Fibroblast of peridontal ligament (primary cell): ENCODE measurements at regions not wholly inside any gene's neighbourhood (a gene's known extent, or its start where the extent isn't known, plus 50 kb on each side); places are given as distances from the start of the nearest gene placed in this dataset.
"Not testable (repeated sequence)": the region's sequence is repeated elsewhere in the genome, so short reads cannot be mapped to it uniquely, and the experiment has no call there.

ENCODE experiments used
- DNase-seq: peaks from one replicate; pipeline ENCODE4 v3.0.0-alpha.2; 2010; ENCODE audit errors: extremely low read depth

GRCh38 chr6:15770347-15771143, 107.7 kb upstream of the DTNBP1 start:
- no peak for DNase-seq

DNA sequence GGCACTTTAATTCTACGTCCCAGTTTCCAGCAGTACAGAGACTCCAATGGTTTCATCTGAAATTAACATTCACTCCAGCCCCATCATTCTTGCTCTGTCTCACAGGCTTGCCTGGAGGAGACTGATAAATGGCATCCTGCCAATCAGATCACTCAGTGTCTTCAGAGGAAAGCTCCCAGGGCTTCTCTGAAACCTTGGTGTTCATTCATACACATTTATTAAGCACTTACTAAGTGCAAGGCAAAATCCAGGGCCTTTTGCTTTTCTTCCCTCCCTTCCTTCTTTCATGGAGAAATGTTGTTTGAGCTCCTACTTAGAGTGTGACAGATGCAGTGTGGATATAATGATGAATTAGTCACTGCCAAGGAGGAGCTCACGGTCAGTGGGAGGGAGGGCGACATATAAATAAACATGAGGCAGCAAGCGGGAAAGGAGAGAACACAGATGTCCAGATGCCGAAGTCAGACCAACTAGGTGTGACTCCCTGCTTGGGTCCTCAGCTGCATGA, 106.7 kb upstream of the DTNBP1 start:
- DNase-seq: no peak

GRCh38 chr6:15768999-15769398, 106.2 kb upstream of the DTNBP1 start:
- DNase-seq: no peak

DNA sequence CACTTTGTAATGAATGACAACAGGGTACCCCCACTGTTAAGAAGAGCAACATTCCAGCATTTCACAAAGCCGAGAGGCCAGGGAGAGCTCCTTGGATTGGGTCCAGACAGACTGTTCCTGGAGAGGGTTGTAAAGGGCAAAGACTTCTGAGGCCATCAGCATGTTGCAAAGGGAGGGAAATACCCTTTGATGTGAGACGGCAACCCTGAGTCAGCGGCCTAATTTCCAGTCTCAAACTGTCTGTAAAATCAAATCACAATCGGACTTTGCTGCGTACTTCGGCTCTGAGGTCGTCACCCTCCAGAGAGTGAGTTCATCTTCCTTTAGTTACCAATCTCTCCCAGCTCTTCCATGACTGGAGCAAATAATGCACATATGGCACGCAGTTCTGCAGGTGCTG, 101.0 kb upstream of the DTNBP1 start:
- no peak for DNase-seq

GRCh38 chr6:15763364-15763763, 100.5 kb upstream of the DTNBP1 start:
- DNase-seq: no peak

GRCh38 chr6:15761045-15761502, 98.2 kb upstream of the DTNBP1 start:
- DNase-seq: no peak

- no peak for DNase-seq
Observed at GRCh38 chr6:15758631-15759215, 95.9 kb upstream of the DTNBP1 start.

DNA sequence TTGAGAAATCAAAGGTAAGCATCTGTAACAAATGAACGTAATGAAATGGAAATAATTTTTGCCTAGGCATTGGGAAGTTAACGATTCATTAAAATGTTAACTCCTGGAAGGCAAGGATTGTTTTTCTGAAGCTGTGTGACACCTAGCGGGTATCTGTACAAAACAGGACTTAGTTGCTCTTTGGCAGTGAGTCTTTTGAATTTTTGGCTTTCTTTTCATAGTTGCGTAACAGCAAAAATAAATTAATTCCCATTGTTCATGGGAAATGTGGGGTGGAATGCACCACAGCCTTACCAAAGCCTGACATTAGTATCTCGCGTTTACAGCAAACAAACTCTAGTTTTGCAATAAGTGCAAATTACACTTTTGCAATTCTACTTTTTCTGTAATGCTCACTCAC, 92.7 kb upstream of the DTNBP1 start:
- peak; percentile 14 for DNase-seq

GRCh38 chr6:15754706-15755079, 91.9 kb upstream of the DTNBP1 start:
- DNase-seq: no peak

- DNase-seq: peak; percentile 3
Observed at GRCh38 chr6:15754035-15754705, 91.3 kb upstream of the DTNBP1 start.

DNA sequence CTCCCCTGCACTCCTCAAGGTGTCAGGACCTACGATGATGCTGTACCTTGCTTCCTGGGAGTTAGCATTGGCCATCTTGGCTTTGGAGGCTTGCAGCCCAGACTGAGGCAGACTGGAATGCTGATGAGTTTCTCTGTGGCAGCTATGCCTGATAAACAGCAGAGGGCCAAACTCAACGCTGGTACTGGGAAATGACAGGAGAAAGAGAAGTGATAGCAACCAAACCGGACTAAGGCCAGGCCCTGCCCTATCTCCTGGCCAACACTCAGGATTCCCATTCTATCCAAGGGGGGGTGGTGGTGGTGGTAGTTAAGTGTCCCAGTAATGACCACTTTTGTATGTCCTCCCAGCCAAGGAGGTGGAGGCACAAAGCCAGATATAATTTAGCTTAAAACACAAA, 90.0 kb upstream of the DTNBP1 start:
- DNase-seq: no peak

GRCh38 chr6:15751721-15752350, 89.0 kb upstream of the DTNBP1 start:
- DNase-seq: no peak

DNA sequence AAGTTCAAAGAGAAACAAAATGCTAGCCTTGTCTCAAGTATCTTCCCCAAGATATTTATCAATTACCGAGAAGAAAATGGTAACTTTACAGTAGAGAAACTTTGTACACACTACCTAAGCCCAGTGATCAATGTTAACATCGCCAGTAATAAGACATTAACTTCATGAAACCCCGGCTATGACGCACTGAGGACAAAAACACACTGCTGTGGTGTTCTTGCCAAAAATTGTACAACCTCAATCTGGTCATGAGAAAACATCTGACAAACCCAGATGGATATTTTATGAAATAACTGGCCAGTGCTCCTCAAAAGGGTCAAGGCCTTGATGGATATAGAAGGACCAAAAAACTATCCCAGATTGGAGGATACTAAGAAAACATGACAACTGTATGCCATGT, 85.5 kb upstream of the DTNBP1 start:
- no peak for DNase-seq

GRCh38 chr6:15747354-15747883, 84.6 kb upstream of the DTNBP1 start:
- no peak for DNase-seq

DNA sequence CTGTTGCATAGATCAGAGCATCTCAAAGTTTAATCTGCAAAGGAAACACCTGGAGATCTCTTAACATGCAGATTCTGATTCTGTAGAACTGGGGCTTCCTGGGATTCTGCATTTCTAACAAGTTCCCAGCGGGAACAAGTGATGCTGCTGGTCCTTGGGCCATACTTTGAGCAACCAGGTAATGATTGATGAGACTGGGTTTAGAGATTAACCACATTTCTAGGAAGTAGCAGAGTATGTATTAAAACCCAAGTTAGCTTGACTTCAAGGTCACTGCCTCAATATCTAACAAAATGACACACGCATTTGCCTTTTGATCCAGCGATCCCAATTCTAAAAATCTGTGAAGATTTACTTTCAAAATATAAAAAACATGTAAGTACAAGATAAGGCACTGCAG, 83.0 kb upstream of the DTNBP1 start:
- no peak for DNase-seq

GRCh38 chr6:15744818-15745402, 82.1 kb upstream of the DTNBP1 start:
- DNase-seq: no peak

DNA sequence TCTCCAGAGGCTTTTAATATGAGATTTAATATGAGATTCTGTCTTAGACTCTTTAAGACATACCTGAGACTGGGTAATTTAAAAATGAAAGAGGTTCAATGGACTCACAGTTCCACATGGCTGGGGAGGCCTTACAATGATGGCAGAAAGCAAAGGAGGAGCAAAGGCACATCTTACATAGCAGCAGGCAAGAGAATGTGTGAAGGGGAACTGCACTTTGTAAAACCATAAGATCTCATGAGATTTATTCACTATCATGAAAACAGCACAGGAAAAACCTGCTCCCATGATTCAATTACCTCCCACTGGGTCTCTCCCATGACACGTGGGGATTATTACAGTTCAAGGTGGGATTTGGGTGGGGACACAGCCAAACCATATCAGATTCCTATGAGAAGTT, 79.2 kb upstream of the DTNBP1 start:
- DNase-seq: not testable (repeated sequence)

GRCh38 chr6:15741405-15741804, 78.6 kb upstream of the DTNBP1 start:
- no peak for DNase-seq

DNA sequence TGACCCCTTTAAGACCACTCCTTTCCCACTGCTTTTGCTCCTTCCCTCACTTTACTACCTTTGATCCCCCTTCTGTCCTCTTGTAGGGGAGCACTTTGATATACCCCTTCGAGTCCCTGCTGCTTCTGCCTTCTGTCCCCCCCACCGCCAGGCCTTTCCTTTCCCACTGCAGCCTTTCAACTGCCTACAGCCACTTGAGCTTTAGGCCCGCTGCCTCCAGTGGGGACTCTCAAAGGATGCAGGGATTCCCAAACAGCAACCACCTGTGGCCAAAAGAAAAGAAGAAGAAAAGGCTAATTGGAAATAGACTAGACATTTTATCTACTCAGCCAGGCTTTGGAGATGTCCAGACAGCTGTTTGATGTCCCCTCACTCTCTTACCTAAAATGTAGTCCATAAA, 77.0 kb upstream of the DTNBP1 start:
- no peak for DNase-seq

- no peak for DNase-seq
Observed at GRCh38 chr6:15739353-15739752, 76.5 kb upstream of the DTNBP1 start.

DNA sequence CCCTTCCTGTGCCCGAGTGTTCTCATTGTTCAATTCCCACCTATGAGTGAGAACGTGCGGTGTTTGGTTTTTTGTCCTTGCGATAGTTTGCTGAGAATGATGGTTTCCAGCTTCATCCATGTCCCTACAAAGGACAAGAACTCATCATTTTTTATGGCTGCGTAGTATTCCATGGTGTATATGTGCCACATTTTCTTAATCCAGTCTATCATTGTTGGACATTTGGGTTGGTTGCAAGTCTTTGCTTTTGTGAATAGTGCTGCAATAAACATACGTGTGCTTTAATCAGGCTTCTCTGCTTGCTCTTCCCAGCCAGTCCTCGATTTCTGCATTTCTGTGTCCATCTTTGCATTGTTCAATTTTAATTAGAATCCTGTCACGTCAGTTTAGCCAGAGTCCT, 75.4 kb upstream of the DTNBP1 start:
- not testable (repeated sequence) for DNase-seq

GRCh38 chr6:15736297-15736696, 73.5 kb upstream of the DTNBP1 start:
- no peak for DNase-seq
